ENCODE measurements at regions not wholly inside any gene's neighbourhood (a gene's known extent, or its start where the extent isn't known, plus 50 kb on each side); places are given as distances from the start of the nearest gene placed in this dataset.

DNA sequence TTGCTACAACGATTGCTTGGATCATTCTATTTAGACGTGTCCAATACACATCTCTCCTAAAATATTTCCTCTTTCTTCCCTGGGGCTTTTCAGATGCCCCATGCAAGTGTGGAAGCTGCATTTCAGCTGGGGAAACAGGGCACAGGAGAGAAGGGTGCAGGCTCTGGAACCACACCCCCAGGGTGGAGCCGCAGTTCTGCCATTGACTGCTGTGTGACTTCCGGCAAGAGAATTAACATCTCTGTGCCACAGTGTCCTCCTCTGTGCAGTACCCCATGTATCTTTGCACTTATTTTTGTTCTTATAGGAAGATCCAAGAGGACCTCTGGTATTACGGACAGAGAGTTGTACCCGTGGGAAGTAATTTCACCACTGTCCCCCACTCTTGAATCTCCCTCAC, 405.3 kb upstream of the EEF2KMT start:
- no peaks in the 10 kb centered on the region for H3K4me1 ChIP-seq (ENCODE audit: insufficient read depth, low read length)
- H2AFZ ChIP-seq (ENCODE audit: low read depth, low read length) = no peak overlapping the region
- H3K4me3 ChIP-seq (ENCODE audit: low read length) = no peak overlapping the region
- no peaks in the 10 kb centered on the region for H3K9me3 ChIP-seq (ENCODE audit: low read length)
- no peaks in the 10 kb centered on the region for H3K27me3 ChIP-seq (ENCODE audit: insufficient read depth, low read length)
- H3K36me3 ChIP-seq (ENCODE audit: insufficient read depth, low read length) = no peaks in the 10 kb centered on the region

DNA sequence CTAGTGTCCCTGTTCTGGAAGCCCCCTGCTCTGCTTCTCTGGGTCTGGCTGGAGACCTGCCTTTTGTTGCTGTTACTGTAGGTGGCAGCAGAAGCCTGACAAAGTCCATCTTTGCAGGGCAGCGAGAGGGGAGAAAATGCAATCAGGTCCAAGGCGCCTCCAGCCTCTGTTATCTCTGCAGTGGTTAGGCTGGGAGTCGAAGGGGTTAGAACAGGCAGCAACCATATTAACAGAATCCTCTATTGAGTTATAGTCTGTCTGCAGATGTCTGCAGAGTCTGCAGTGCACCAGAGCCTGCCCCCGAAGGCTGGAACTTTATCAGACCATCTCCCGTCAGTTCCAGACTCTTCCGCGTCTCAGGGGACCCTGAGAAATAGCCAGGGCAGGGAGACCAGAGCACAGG, 404.9 kb upstream of the EEF2KMT start:
- Histone ChIP-seq H3K9me3 (ENCODE audit: low read length) (no peaks in the 10 kb centered on the region), H3K27me3 (ENCODE audit: insufficient read depth, low read length) (no peaks in the 10 kb centered on the region), H3K4me3 (ENCODE audit: low read length) (no peak overlapping the region), H2AFZ (ENCODE audit: low read depth, low read length) (no peak overlapping the region), H3K36me3 (ENCODE audit: insufficient read depth, low read length) (no peaks in the 10 kb centered on the region), H3K4me1 (ENCODE audit: insufficient read depth, low read length) (no peaks in the 10 kb centered on the region)

DNA sequence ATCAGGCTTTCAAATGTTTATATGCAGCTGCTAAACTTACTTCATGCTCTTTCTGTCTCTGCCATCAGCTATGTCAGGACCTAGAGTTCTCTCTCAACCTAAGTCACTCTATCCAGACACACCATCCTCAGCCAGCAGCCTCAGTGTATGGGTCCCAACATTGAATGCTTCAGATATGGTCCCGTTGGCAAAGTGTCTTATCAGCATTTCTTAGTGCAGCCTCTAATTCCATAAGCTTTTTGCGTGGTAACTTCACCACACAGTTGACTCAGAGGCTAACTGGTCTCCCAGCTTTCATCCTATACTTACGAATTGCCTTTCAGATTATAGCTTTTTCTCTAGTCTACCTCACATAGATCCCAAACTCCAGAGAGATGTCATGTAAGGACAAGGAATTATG, 402.9 kb upstream of the EEF2KMT start:
- Histone ChIP-seq H3K4me1 (ENCODE audit: insufficient read depth, low read length) (no peaks in the 10 kb centered on the region), H2AFZ (ENCODE audit: low read depth, low read length) (no peak overlapping the region), H3K4me3 (ENCODE audit: low read length) (no peak overlapping the region), H3K36me3 (ENCODE audit: insufficient read depth, low read length) (no peaks in the 10 kb centered on the region), H3K27me3 (ENCODE audit: insufficient read depth, low read length) (no peaks in the 10 kb centered on the region), H3K9me3 (ENCODE audit: low read length) (no peaks in the 10 kb centered on the region)

DNA sequence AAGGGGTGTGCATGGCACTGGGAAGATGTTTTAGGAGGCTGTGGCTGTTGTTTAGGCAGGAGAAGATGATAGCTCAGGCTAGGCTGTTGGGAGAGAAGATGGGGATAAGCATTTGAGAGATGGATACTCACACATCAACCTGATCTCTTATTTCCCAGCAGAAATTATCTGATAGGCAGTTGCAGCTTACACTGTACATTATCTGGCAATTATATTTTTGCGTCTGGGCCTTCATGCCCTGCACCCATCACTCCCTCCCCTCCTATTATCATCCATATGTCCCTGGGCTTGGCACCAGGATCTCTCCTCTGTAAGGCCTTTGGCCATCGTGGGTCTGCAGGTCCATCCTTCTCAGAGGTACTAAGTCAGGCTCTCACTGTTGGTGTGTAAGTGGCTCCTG, 401.0 kb upstream of the EEF2KMT start:
- no peaks in the 10 kb centered on the region for H3K4me1 ChIP-seq (ENCODE audit: insufficient read depth, low read length)
- no peak overlapping the region for H3K4me3 ChIP-seq (ENCODE audit: low read length)
- H2AFZ ChIP-seq (ENCODE audit: low read depth, low read length) = no peak overlapping the region
- no peaks in the 10 kb centered on the region for H3K27me3 ChIP-seq (ENCODE audit: insufficient read depth, low read length)
- H3K36me3 ChIP-seq (ENCODE audit: insufficient read depth, low read length) = no peaks in the 10 kb centered on the region
- H3K9me3 ChIP-seq (ENCODE audit: low read length) = no peaks in the 10 kb centered on the region

DNA sequence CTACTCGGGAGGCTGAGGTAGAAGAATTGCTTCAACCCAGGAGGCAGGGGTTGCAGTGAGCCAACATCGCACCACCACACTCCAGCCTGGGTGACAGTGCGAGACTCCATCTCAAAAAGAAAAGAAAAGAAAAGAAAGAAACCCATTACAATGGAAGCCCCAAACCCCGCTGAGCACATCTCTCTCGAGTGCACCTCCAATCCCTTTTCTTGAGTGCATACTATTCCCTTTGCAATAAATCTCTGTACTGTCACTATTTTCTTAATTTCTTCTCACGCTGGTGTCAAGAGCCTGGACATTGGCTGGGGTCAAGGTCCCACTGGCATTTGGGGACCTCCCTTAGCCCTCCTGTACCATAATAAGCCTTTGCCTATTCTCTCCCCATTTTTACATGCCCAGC, 398.4 kb upstream of the EEF2KMT start:
- Histone ChIP-seq H3K9me3 (ENCODE audit: low read length) (no peaks in the 10 kb centered on the region), H2AFZ (ENCODE audit: low read depth, low read length) (no peak overlapping the region), H3K4me3 (ENCODE audit: low read length) (no peak overlapping the region), H3K36me3 (ENCODE audit: insufficient read depth, low read length) (no peaks in the 10 kb centered on the region), H3K4me1 (ENCODE audit: insufficient read depth, low read length) (no peaks in the 10 kb centered on the region), H3K27me3 (ENCODE audit: insufficient read depth, low read length) (no peaks in the 10 kb centered on the region)

DNA sequence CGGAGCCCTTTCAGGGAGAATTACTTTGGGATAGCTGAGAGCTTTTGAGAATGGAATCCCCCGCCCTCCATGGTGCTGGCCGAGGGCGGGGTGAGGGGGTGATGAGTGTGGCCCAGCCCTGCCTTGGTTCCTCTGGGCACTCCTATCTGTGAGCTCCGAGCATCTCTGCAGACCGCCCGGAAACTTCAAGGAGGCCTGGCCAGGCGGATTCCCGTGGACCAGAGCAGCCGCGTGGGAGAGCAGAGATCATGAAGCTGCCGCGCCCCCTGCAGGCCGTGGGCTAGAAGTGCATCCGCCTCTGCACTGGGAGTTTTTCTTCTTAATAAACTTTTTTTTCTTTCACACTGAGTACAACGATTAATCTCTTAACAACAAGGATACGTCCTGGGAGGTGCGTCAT, 392.9 kb upstream of the EEF2KMT start:
- H3K4me3 ChIP-seq (ENCODE audit: low read length) = no peak overlapping the region

DNA sequence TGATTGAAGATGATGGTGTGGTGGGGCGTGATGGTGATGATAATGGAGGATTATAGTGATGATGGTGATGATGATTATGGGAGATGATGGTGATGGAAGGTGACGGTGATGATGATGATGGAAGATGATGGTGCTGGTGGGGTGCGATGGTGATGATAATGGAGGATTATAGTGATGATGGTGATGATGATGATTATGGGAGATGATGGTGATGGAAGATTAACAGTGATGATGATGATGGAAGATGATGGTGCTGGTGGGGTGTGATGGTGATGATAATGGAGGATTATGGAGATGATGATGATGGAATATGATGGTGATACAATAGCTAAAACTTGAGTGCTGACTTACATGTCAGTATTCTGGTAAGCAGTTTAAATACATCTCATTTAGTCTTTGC, 391.0 kb upstream of the EEF2KMT start:
- Histone ChIP-seq H3K36me3 (ENCODE audit: insufficient read depth, low read length) (no peaks in the 10 kb centered on the region), H3K4me1 (ENCODE audit: insufficient read depth, low read length) (no peaks in the 10 kb centered on the region), H3K27me3 (ENCODE audit: insufficient read depth, low read length) (no peaks in the 10 kb centered on the region), H2AFZ (ENCODE audit: low read depth, low read length) (no peak overlapping the region), H3K9me3 (ENCODE audit: low read length) (no peaks in the 10 kb centered on the region), H3K4me3 (ENCODE audit: low read length) (no peak overlapping the region)

More for the DNA sequence above, 392.9 kb upstream of the EEF2KMT start:
- H2AFZ ChIP-seq (ENCODE audit: low read depth, low read length) = no peak overlapping the region
- no peaks in the 10 kb centered on the region for H3K4me1 ChIP-seq (ENCODE audit: insufficient read depth, low read length)
- H3K9me3 ChIP-seq (ENCODE audit: low read length) = no peaks in the 10 kb centered on the region
- H3K27me3 ChIP-seq (ENCODE audit: insufficient read depth, low read length) = no peaks in the 10 kb centered on the region
- no peaks in the 10 kb centered on the region for H3K36me3 ChIP-seq (ENCODE audit: insufficient read depth, low read length)

DNA sequence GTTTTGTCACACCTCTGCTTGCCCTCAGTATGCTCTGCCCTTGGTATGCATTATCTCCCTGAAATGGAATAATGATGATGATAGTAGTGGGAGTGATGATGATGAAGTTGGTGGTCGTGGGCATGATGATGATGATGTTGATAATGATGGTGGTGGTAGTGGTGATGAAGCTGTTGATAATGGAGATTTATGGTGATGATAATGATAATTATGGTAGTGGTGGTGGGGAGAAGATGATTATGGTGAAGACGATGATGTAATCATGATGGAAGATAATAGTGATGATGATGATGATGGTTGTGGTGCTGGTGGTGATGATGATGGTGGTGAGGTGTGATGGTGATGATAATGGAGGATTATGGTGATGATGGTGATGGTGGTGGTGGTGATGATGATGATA, 390.1 kb upstream of the EEF2KMT start:
- no peaks in the 10 kb centered on the region for H3K36me3 ChIP-seq (ENCODE audit: insufficient read depth, low read length)
- no peak overlapping the region for H2AFZ ChIP-seq (ENCODE audit: low read depth, low read length)
- no peaks in the 10 kb centered on the region for H3K4me1 ChIP-seq (ENCODE audit: insufficient read depth, low read length)
- no peaks in the 10 kb centered on the region for H3K9me3 ChIP-seq (ENCODE audit: low read length)
- no peaks in the 10 kb centered on the region for H3K27me3 ChIP-seq (ENCODE audit: insufficient read depth, low read length)
- H3K4me3 ChIP-seq (ENCODE audit: low read length) = no peak overlapping the region

DNA sequence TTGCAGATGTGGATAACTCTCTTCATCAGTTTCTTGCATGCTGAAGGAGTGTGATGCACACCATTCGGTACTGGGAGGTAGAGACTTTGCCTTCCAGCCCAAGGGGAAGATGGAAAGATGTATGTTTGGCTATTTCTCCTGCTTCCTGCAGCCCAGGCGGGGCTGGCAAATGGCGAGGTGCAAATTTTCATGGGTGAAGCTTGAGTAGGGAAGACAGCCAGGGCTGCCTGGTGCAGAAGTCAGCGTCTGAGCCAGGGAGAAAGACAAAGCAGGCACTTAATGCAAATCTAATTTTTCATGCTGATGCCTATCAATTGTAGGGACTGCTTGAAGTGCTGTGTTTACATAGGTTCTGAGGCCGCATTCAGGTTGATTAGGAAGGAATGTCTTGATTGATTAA, 384.7 kb upstream of the EEF2KMT start:
- peaks cover 1% of the 10 kb centered on the region for H3K9me3 ChIP-seq (ENCODE audit: low read length)
- peaks cover 11% of the 10 kb centered on the region for H3K4me1 ChIP-seq (ENCODE audit: insufficient read depth, low read length)
- H3K27me3 ChIP-seq (ENCODE audit: insufficient read depth, low read length) = no peaks in the 10 kb centered on the region
- no peak overlapping the region for H3K4me3 ChIP-seq (ENCODE audit: low read length)
- H2AFZ ChIP-seq (ENCODE audit: low read depth, low read length) = no peak overlapping the region
- no peaks in the 10 kb centered on the region for H3K36me3 ChIP-seq (ENCODE audit: insufficient read depth, low read length)

DNA sequence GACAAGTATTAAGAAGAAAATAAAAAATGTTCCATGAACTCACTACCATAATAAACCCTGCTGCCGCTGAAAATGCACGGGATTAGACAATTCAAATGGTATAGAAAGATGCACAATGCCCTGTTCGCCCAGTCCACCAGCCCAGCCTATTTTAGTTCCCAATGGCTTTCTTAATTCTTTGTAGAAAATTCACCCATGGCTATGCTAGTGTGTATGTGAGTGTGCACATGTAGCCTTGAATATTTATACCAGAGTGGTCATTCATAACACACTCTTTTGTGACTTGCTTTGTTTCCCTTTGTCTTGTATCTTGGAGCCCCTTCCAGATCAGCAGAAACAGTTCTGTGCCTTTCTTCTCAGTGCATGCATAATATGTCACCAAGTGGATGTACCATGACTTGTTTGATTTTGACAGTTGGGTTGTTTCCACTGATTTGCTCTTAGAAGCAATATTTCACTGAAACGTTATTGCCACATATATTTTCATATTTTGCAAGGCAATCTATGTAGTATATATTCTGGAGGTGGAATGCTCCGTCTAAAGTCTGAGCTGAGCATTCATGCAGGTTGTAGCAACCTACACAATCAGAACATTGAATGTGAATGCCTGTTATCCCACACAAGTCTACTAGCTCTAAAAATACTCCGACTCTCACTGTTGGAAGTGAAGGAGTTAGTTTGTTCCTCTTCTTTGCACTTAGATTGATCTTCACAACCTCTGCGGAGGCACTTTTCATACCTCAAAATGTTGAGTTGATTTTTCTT, 383.0 kb upstream of the EEF2KMT start:
- Histone ChIP-seq H3K4me1 (ENCODE audit: insufficient read depth, low read length) (peaks cover 11% of the 10 kb centered on the region), H3K27me3 (ENCODE audit: insufficient read depth, low read length) (no peaks in the 10 kb centered on the region)

DNA sequence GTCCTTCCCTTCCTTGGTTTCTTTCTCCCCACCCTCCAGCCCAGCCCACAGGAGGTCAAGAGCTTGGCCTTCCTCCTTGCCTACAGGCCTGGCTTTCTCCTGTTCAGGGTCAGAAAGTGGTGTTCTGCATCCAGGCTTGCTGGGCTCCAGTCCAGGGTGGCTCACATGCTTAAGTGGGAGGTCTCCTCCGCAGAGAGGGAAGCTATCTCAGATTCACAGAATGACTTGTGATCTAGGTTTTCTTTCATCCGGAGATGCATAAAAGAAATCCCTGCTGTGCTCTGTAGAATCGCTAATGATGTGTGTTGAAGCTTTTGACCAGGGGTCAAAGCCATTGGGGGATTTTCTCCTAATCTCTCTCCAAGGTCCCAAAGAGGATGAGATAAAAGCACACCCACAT, 382.3 kb upstream of the EEF2KMT start:
- peaks cover 1% of the 10 kb centered on the region for H3K9me3 ChIP-seq (ENCODE audit: low read length)
- no peak overlapping the region for H2AFZ ChIP-seq (ENCODE audit: low read depth, low read length)
- no peak overlapping the region for H3K4me3 ChIP-seq (ENCODE audit: low read length)
- H3K36me3 ChIP-seq (ENCODE audit: insufficient read depth, low read length) = no peaks in the 10 kb centered on the region
- peaks cover 11% of the 10 kb centered on the region for H3K4me1 ChIP-seq (ENCODE audit: insufficient read depth, low read length)
- H3K27me3 ChIP-seq (ENCODE audit: insufficient read depth, low read length) = no peaks in the 10 kb centered on the region

More for the DNA sequence above, 383.0 kb upstream of the EEF2KMT start:
- Histone ChIP-seq H3K36me3 (ENCODE audit: insufficient read depth, low read length) (no peaks in the 10 kb centered on the region), H3K4me3 (ENCODE audit: low read length) (no peak overlapping the region), H3K9me3 (ENCODE audit: low read length) (peaks cover 1% of the 10 kb centered on the region), H2AFZ (ENCODE audit: low read depth, low read length) (no peak overlapping the region)

DNA sequence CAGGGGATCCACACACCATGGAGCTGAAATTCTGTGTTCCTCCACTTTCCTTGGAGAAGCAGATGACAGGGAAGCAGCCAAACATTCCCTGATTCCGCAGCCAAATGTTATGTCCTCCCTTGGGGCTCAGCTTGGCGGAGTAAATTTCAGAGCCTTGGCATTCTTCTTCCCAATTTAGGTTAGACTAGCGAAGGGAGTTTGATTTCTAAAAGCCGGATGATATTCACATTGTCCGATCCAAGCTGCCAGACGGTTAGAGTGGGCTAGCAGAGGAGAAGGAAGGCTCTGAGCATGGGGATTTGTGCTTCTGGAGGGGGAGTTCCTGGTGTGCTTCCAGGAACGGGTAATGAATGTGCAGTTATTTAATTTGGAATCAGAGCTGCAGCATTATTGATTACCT, 380.4 kb upstream of the EEF2KMT start:
- peaks cover 1% of the 10 kb centered on the region for H3K9me3 ChIP-seq (ENCODE audit: low read length)
- no peaks in the 10 kb centered on the region for H3K36me3 ChIP-seq (ENCODE audit: insufficient read depth, low read length)
- H3K4me3 ChIP-seq (ENCODE audit: low read length) = no peak overlapping the region
- H3K27me3 ChIP-seq (ENCODE audit: insufficient read depth, low read length) = no peaks in the 10 kb centered on the region
- no peak overlapping the region for H2AFZ ChIP-seq (ENCODE audit: low read depth, low read length)
- peaks cover 11% of the 10 kb centered on the region for H3K4me1 ChIP-seq (ENCODE audit: insufficient read depth, low read length)

DNA sequence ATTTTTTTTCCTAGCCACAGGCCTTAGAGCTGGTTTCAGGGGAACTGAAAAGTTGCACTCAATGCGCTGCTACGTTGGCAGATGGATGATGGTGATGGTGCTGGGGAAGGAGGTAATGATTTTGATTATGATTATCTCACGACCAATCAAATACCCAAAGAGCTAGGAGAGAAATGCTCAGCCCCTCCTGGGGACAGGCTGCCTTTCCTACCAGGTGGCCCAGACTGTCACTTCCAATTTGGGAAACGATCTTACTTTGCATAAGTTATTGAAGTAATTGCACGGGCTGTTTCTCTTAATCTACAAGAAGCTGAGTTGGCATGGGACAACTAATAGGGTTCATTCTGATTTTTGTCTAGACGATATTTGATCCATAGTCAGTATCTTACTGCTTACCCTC, 379.7 kb upstream of the EEF2KMT start:
- Histone ChIP-seq H3K27me3 (ENCODE audit: insufficient read depth, low read length) (no peaks in the 10 kb centered on the region), H2AFZ (ENCODE audit: low read depth, low read length) (no peak overlapping the region), H3K4me3 (ENCODE audit: low read length) (no peak overlapping the region), H3K9me3 (ENCODE audit: low read length) (peaks cover 1% of the 10 kb centered on the region), H3K4me1 (ENCODE audit: insufficient read depth, low read length) (peaks cover 11% of the 10 kb centered on the region), H3K36me3 (ENCODE audit: insufficient read depth, low read length) (no peaks in the 10 kb centered on the region)

DNA sequence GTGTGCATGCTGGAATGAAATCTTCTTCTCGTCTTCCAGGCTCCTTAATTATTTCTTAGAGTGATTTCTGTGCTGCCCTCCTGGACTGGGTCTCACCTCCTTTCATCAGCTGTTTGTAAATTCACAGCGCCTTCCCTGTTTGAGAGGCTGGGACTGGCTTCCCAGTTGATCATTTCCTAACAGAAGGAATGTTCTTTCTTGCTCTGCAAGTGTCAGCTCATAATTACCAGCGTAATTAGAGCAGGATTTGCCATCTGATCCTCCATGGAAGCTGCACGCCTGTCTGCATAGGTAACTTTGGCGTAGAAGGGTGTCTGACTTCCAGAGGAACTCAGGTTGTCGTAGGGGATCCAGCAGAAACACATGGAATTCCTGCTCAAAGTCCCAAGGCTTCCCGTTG, 375.0 kb upstream of the EEF2KMT start:
- Histone ChIP-seq H3K36me3 (ENCODE audit: insufficient read depth, low read length) (no peaks in the 10 kb centered on the region), H3K9me3 (ENCODE audit: low read length) (no peaks in the 10 kb centered on the region), H3K27me3 (ENCODE audit: insufficient read depth, low read length) (no peaks in the 10 kb centered on the region), H3K4me3 (ENCODE audit: low read length) (no peak overlapping the region), H3K4me1 (ENCODE audit: insufficient read depth, low read length) (no peaks in the 10 kb centered on the region), H2AFZ (ENCODE audit: low read depth, low read length) (no peak overlapping the region)

Measured in neuron (in vitro differentiated cells).